GM23338 (cell line): ENCODE measurements at regions not wholly inside any gene's neighbourhood (a gene's known extent, or its start where the extent isn't known, plus 50 kb on each side); places are given as distances from the start of the nearest gene placed in this dataset.

ENCODE experiments used
- ATAC-seq: fragments of 200-7000 bp; cut with Tn5 transposase; 3 replicates; pipeline ENCODE4 v1.9.1; 2020
- DNase-seq: peaks from one replicate; pipeline ENCODE4 v3.0.0-alpha.2; 2015; ENCODE audit warnings: low spot score
- H2AFZ ChIP-seq: fragments of 200-600 bp; sonication (generic); 2 replicates; pipeline ENCODE4 v1.8.0; 2016; ENCODE audit warnings: antibody characterized with exemption, mild to moderate bottlenecking, moderate library complexity
- H3F3A ChIP-seq: fragments of 200-600 bp; sonication (generic); replicated peaks from 2 replicates; pipeline ENCODE4 v1.8.0; 2017; ENCODE audit warnings: antibody characterized with exemption, mixed run types, low read depth
- H3K27ac ChIP-seq: fragments of 200-600 bp; sonication (generic); 2 replicates; pipeline ENCODE4 v1.6.1; 2016; ENCODE audit warnings: low read depth
- H3K27me3 ChIP-seq: fragments of 200-600 bp; sonication (generic); 2 replicates; pipeline ENCODE4 v1.8.0; 2016; ENCODE audit warnings: mild to moderate bottlenecking, mixed run types, moderate library complexity; ENCODE audit not compliant: insufficient read depth
- H3K36me3 ChIP-seq: fragments of 200-600 bp; sonication (generic); 2 replicates; pipeline ENCODE4 v1.8.0; 2016; ENCODE audit warnings: mild to moderate bottlenecking; ENCODE audit not compliant: insufficient read depth
- H3K4me1 ChIP-seq: fragments of 200-600 bp; sonication (generic); 2 replicates; pipeline ENCODE4 v1.8.0; 2016; ENCODE audit warnings: mild to moderate bottlenecking, moderate library complexity; ENCODE audit not compliant: insufficient read depth
- H3K4me2 ChIP-seq: fragments of 200-600 bp; sonication (generic); 2 replicates; pipeline ENCODE4 v1.7.1; 2017; ENCODE audit warnings: mixed run types
- H3K4me3 ChIP-seq: fragments of 200-600 bp; sonication (generic); 2 replicates; pipeline ENCODE4 v1.6.1; 2016; ENCODE audit warnings: mixed run types
- H3K79me2 ChIP-seq: fragments of 200-600 bp; sonication (generic); replicated peaks from 2 replicates; pipeline ENCODE4 v1.8.0; 2017; ENCODE audit warnings: mild to moderate bottlenecking; ENCODE audit not compliant: insufficient read depth
- H3K9me2 ChIP-seq: fragments of 200-600 bp; sonication (generic); 2 replicates; pipeline ENCODE4 v1.8.0; 2017; ENCODE audit not compliant: insufficient read depth
- H4K20me1 ChIP-seq: fragments of 200-600 bp; sonication (generic); replicated peaks from 2 replicates; pipeline ENCODE4 v1.8.0; 2017; ENCODE audit warnings: mild to moderate bottlenecking; ENCODE audit not compliant: insufficient read depth
- H3K27ac Mint-ChIP-seq: 2 replicates; pipeline ENCODE4 v1.8.0; 2020; ENCODE audit warnings: inconsistent platforms, mild to moderate bottlenecking, moderate library complexity, mixed read lengths
- H3K27me3 Mint-ChIP-seq: 3 replicates; pipeline ENCODE4 v1.8.0; 2022; ENCODE audit warnings: low read depth, mild to moderate bottlenecking, moderate library complexity, mixed read lengths, inconsistent platforms; ENCODE audit not compliant: insufficient read depth, poor library complexity
- H3K36me3 Mint-ChIP-seq: 3 replicates; pipeline ENCODE4 v1.8.0; 2021; ENCODE audit warnings: low read depth, mild to moderate bottlenecking, inconsistent platforms, moderate library complexity, mixed read lengths
- H3K4me1 Mint-ChIP-seq: 3 replicates; pipeline ENCODE4 v1.8.0; 2020; ENCODE audit warnings: mild to moderate bottlenecking, inconsistent platforms, mixed read lengths
- H3K4me3 Mint-ChIP-seq: 3 replicates; pipeline ENCODE4 v1.8.0; 2021; ENCODE audit warnings: moderate library complexity, mild to moderate bottlenecking, inconsistent platforms, mixed read lengths
- H3K9me3 Mint-ChIP-seq: 3 replicates; pipeline ENCODE4 v1.8.0; 2020; ENCODE audit warnings: moderate library complexity, mild to moderate bottlenecking, inconsistent platforms, mixed read lengths
- CREB1 ChIP-seq: fragments of 250-450 bp; sonication (Bioruptor Pico); IDR thresholded peaks from 2 replicates; pipeline ENCODE4 v1.5.0; 2020; ENCODE audit warnings: low read depth, mild to moderate bottlenecking, moderate library complexity
- ETS1 ChIP-seq: IDR thresholded peaks from 2 replicates; pipeline ENCODE4 v1.6.1; 2016; ENCODE audit warnings: antibody characterized with exemption
- EZH2 ChIP-seq: fragments of 200-600 bp; sonication (generic); IDR thresholded peaks from one replicate; pipeline ENCODE4 v1.8.0; 2017; ENCODE audit warnings: antibody characterized with exemption, mild to moderate bottlenecking, low read depth; ENCODE audit not compliant: unreplicated experiment
- EZH2phosphoT487 ChIP-seq: fragments of 200-600 bp; sonication (generic); IDR thresholded peaks from one replicate; pipeline ENCODE4 v1.8.1; 2018; ENCODE audit warnings: antibody characterized with exemption; ENCODE audit not compliant: unreplicated experiment
- JUNB ChIP-seq: IDR thresholded peaks from one replicate; pipeline ENCODE4 v1.6.1; 2016; ENCODE audit warnings: antibody characterized with exemption; ENCODE audit not compliant: unreplicated experiment
- NANOG ChIP-seq: IDR thresholded peaks from 2 replicates; pipeline ENCODE4 v1.6.1; 2016; ENCODE audit warnings: antibody characterized with exemption, borderline replicate concordance
- POLR2AphosphoS5 ChIP-seq: IDR thresholded peaks from 2 replicates; pipeline ENCODE4 v1.6.1; 2016; ENCODE audit warnings: antibody characterized with exemption, low read depth
- STAT1 ChIP-seq: IDR thresholded peaks from one replicate; pipeline ENCODE4 v1.6.1; 2016; ENCODE audit warnings: antibody characterized with exemption; ENCODE audit not compliant: unreplicated experiment
- ZNF114 ChIP-seq: fragments of 250-450 bp; sonication (Bioruptor Pico); IDR thresholded peaks from 2 replicates; pipeline ENCODE4 v1.5.0; 2020; ENCODE audit warnings: mild to moderate bottlenecking, moderate library complexity
- ZNF331 ChIP-seq: fragments of 250-450 bp; sonication (Bioruptor Pico); IDR thresholded peaks from 2 replicates; pipeline ENCODE4 v1.5.0; 2020; ENCODE audit warnings: low read depth, mild to moderate bottlenecking, moderate library complexity
- TF ChIP-seq, protein P1 (sequence below): fragments of 250-450 bp; sonication (Bioruptor Pico); IDR thresholded peaks from 2 replicates; pipeline ENCODE4 v1.5.0; 2020; ENCODE audit warnings: mild to moderate bottlenecking, moderate library complexity
- TF ChIP-seq, protein P2 (sequence below), 2 experiments: fragments of 200-600 bp in 1 of 2; sonication (generic) in 1 of 2; conservative IDR thresholded peaks; 2 replicates each; pipeline versions ENCODE4 v1.5.1 to v1.6.1; 2016 to 2017; ENCODE audit warnings: antibody characterized with exemption in 2 of 2, low read depth in 2 of 2, mild to moderate bottlenecking in 2 of 2, moderate library complexity in 1 of 2
- TF ChIP-seq, protein P3 (sequence below): IDR thresholded peaks from one replicate; pipeline ENCODE4 v1.6.1; 2018; ENCODE audit warnings: antibody characterized with exemption; ENCODE audit not compliant: unreplicated experiment

DNA sequence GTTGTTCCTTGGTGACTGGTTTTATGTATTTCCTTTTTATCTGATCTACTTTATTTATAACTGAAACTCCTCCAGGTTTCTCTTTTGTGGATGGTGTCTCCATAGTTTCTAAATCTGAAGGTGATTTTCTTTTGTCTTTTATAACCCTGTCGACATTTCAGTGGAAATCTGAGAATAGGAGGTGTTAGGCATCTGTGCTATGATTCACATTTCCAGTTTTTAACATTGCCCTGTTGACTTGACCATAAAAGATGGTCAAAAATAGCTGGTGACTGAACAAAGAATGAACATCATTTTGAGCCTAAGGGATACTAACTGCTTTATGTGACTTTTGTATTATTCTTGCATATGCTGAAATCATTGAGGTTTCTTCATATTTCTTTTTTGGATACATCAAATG is 190.5 kb downstream of the PCSK1 start:
- Mint-ChIP-seq H3K27me3 (no peaks in the 10 kb centered on the region), H3K36me3 (no peaks in the 10 kb centered on the region), H3K9me3 (no peaks in the 10 kb centered on the region; the same call in 2 of the 3 replicates), H3K27ac (no peak overlapping the region), H3K4me1 (peaks cover 4% of the 10 kb centered on the region; the same call in 2 of the 3 replicates), H3K4me3 (no peak overlapping the region)
- Histone ChIP-seq H3F3A (no peaks in the 10 kb centered on the region), H3K9me2 (no peaks in the 10 kb centered on the region), H2AFZ (no peak overlapping the region), H3K4me2 (no peak overlapping the region), H3K4me1 (no peaks in the 10 kb centered on the region), H3K27ac (no peak overlapping the region), H3K4me3 (no peak overlapping the region), H3K36me3 (no peaks in the 10 kb centered on the region), H3K27me3 (no peaks in the 10 kb centered on the region), H3K79me2 (no peaks in the 10 kb centered on the region), H4K20me1 (no peaks in the 10 kb centered on the region)
- ATAC-seq (no peak), DNase-seq (no peak)
- TF ChIP-seq ZNF331 (CRISPR knock-in tag) (no peak), STAT1 (no peak), ETS1 (no peak), POLR2AphosphoS5 (no peak), CREB1 (CRISPR knock-in tag) (no peak), EZH2 (no peak), ZNF114 (CRISPR knock-in tag) (no peak), EZH2phosphoT487 (no peak), JUNB (no peak), NANOG (no peak)
- TF ChIP-seq, protein P1, sequence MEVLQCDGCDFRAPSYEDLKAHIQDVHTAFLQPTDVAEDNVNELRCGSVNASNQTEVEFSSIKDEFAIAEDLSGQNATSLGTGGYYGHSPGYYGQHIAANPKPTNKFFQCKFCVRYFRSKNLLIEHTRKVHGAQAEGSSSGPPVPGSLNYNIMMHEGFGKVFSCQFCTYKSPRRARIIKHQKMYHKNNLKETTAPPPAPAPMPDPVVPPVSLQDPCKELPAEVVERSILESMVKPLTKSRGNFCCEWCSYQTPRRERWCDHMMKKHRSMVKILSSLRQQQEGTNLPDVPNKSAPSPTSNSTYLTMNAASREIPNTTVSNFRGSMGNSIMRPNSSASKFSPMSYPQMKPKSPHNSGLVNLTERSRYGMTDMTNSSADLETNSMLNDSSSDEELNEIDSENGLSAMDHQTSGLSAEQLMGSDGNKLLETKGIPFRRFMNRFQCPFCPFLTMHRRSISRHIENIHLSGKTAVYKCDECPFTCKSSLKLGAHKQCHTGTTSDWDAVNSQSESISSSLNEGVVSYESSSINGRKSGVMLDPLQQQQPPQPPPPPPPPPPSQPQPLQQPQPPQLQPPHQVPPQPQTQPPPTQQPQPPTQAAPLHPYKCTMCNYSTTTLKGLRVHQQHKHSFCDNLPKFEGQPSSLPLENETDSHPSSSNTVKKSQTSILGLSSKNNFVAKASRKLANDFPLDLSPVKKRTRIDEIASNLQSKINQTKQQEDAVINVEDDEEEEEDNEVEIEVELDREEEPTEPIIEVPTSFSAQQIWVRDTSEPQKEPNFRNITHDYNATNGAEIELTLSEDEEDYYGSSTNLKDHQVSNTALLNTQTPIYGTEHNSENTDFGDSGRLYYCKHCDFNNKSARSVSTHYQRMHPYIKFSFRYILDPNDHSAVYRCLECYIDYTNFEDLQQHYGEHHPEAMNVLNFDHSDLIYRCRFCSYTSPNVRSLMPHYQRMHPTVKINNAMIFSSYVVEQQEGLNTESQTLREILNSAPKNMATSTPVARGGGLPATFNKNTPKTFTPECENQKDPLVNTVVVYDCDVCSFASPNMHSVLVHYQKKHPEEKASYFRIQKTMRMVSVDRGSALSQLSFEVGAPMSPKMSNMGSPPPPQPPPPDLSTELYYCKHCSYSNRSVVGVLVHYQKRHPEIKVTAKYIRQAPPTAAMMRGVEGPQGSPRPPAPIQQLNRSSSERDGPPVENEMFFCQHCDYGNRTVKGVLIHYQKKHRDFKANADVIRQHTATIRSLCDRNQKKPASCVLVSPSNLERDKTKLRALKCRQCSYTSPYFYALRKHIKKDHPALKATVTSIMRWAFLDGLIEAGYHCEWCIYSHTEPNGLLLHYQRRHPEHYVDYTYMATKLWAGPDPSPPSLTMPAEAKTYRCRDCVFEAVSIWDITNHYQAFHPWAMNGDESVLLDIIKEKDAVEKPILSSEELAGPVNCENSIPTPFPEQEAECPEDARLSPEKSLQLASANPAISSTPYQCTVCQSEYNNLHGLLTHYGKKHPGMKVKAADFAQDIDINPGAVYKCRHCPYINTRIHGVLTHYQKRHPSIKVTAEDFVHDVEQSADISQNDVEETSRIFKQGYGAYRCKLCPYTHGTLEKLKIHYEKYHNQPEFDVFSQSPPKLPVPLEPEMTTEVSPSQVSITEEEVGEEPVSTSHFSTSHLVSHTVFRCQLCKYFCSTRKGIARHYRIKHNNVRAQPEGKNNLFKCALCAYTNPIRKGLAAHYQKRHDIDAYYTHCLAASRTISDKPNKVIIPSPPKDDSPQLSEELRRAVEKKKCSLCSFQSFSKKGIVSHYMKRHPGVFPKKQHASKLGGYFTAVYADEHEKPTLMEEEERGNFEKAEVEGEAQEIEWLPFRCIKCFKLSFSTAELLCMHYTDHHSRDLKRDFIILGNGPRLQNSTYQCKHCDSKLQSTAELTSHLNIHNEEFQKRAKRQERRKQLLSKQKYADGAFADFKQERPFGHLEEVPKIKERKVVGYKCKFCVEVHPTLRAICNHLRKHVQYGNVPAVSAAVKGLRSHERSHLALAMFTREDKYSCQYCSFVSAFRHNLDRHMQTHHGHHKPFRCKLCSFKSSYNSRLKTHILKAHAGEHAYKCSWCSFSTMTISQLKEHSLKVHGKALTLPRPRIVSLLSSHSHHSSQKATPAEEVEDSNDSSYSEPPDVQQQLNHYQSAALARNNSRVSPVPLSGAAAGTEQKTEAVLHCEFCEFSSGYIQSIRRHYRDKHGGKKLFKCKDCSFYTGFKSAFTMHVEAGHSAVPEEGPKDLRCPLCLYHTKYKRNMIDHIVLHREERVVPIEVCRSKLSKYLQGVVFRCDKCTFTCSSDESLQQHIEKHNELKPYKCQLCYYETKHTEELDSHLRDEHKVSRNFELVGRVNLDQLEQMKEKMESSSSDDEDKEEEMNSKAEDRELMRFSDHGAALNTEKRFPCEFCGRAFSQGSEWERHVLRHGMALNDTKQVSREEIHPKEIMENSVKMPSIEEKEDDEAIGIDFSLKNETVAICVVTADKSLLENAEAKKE (CRISPR knock-in tag), result no peak
- TF ChIP-seq, protein P2, sequence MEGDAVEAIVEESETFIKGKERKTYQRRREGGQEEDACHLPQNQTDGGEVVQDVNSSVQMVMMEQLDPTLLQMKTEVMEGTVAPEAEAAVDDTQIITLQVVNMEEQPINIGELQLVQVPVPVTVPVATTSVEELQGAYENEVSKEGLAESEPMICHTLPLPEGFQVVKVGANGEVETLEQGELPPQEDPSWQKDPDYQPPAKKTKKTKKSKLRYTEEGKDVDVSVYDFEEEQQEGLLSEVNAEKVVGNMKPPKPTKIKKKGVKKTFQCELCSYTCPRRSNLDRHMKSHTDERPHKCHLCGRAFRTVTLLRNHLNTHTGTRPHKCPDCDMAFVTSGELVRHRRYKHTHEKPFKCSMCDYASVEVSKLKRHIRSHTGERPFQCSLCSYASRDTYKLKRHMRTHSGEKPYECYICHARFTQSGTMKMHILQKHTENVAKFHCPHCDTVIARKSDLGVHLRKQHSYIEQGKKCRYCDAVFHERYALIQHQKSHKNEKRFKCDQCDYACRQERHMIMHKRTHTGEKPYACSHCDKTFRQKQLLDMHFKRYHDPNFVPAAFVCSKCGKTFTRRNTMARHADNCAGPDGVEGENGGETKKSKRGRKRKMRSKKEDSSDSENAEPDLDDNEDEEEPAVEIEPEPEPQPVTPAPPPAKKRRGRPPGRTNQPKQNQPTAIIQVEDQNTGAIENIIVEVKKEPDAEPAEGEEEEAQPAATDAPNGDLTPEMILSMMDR (conservative IDR thresholded peaks at IDR 0.05; ENCODE audit: low read depth in 2 of 2), result no peak
- TF ChIP-seq, protein P3, sequence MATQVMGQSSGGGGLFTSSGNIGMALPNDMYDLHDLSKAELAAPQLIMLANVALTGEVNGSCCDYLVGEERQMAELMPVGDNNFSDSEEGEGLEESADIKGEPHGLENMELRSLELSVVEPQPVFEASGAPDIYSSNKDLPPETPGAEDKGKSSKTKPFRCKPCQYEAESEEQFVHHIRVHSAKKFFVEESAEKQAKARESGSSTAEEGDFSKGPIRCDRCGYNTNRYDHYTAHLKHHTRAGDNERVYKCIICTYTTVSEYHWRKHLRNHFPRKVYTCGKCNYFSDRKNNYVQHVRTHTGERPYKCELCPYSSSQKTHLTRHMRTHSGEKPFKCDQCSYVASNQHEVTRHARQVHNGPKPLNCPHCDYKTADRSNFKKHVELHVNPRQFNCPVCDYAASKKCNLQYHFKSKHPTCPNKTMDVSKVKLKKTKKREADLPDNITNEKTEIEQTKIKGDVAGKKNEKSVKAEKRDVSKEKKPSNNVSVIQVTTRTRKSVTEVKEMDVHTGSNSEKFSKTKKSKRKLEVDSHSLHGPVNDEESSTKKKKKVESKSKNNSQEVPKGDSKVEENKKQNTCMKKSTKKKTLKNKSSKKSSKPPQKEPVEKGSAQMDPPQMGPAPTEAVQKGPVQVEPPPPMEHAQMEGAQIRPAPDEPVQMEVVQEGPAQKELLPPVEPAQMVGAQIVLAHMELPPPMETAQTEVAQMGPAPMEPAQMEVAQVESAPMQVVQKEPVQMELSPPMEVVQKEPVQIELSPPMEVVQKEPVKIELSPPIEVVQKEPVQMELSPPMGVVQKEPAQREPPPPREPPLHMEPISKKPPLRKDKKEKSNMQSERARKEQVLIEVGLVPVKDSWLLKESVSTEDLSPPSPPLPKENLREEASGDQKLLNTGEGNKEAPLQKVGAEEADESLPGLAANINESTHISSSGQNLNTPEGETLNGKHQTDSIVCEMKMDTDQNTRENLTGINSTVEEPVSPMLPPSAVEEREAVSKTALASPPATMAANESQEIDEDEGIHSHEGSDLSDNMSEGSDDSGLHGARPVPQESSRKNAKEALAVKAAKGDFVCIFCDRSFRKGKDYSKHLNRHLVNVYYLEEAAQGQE, result no peak
